ENCODE measurements at regions not wholly inside any gene's neighbourhood (a gene's known extent, or its start where the extent isn't known, plus 50 kb on each side); places are given as distances from the start of the nearest gene placed in this dataset.

DNA sequence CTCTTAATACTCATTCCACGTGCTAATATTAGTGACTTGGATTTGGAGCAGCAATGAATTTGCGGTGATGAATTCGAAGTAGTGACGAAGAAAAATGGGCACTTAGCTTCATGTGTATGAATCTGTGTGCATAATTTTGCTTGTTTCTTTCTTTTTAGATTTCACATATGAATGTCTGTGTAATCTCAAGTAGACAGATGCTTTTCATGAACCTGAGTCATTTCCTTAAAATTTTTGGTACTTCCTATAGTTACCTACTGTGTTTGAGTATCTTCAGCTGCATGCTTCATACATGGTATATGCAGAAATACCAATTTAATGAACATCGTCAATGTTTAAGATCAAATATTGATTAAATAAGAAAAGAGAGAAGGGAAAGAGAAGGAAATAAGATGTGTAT is 540.2 kb downstream of the RAB38 start:
- TF ChIP-seq JUNB (IDR thresholded peaks at IDR 0.05; ENCODE audit: unreplicated experiment) (no peak), CREB1 (CRISPR knock-in tag; IDR thresholded peaks at IDR 0.05; ENCODE audit: low read depth) (no peak), POLR2AphosphoS5 (IDR thresholded peaks at IDR 0.05; ENCODE audit: low read depth) (no peak), REST (IDR thresholded peaks at IDR 0.05; ENCODE audit: unreplicated experiment) (no peak), NANOG (IDR thresholded peaks at IDR 0.05; ENCODE audit: borderline replicate concordance) (no peak), EZH2 (IDR thresholded peaks at IDR 0.05; ENCODE audit: low read depth, unreplicated experiment) (no peak), ETS1 (IDR thresholded peaks at IDR 0.05) (no peak), EZH2phosphoT487 (IDR thresholded peaks at IDR 0.05; ENCODE audit: unreplicated experiment) (no peak), ZNF114 (CRISPR knock-in tag; IDR thresholded peaks at IDR 0.05) (no peak), ZNF331 (CRISPR knock-in tag; IDR thresholded peaks at IDR 0.05; ENCODE audit: low read depth) (no peak), STAT1 (IDR thresholded peaks at IDR 0.05; ENCODE audit: unreplicated experiment) (no peak)
- TF ChIP-seq, protein P1, sequence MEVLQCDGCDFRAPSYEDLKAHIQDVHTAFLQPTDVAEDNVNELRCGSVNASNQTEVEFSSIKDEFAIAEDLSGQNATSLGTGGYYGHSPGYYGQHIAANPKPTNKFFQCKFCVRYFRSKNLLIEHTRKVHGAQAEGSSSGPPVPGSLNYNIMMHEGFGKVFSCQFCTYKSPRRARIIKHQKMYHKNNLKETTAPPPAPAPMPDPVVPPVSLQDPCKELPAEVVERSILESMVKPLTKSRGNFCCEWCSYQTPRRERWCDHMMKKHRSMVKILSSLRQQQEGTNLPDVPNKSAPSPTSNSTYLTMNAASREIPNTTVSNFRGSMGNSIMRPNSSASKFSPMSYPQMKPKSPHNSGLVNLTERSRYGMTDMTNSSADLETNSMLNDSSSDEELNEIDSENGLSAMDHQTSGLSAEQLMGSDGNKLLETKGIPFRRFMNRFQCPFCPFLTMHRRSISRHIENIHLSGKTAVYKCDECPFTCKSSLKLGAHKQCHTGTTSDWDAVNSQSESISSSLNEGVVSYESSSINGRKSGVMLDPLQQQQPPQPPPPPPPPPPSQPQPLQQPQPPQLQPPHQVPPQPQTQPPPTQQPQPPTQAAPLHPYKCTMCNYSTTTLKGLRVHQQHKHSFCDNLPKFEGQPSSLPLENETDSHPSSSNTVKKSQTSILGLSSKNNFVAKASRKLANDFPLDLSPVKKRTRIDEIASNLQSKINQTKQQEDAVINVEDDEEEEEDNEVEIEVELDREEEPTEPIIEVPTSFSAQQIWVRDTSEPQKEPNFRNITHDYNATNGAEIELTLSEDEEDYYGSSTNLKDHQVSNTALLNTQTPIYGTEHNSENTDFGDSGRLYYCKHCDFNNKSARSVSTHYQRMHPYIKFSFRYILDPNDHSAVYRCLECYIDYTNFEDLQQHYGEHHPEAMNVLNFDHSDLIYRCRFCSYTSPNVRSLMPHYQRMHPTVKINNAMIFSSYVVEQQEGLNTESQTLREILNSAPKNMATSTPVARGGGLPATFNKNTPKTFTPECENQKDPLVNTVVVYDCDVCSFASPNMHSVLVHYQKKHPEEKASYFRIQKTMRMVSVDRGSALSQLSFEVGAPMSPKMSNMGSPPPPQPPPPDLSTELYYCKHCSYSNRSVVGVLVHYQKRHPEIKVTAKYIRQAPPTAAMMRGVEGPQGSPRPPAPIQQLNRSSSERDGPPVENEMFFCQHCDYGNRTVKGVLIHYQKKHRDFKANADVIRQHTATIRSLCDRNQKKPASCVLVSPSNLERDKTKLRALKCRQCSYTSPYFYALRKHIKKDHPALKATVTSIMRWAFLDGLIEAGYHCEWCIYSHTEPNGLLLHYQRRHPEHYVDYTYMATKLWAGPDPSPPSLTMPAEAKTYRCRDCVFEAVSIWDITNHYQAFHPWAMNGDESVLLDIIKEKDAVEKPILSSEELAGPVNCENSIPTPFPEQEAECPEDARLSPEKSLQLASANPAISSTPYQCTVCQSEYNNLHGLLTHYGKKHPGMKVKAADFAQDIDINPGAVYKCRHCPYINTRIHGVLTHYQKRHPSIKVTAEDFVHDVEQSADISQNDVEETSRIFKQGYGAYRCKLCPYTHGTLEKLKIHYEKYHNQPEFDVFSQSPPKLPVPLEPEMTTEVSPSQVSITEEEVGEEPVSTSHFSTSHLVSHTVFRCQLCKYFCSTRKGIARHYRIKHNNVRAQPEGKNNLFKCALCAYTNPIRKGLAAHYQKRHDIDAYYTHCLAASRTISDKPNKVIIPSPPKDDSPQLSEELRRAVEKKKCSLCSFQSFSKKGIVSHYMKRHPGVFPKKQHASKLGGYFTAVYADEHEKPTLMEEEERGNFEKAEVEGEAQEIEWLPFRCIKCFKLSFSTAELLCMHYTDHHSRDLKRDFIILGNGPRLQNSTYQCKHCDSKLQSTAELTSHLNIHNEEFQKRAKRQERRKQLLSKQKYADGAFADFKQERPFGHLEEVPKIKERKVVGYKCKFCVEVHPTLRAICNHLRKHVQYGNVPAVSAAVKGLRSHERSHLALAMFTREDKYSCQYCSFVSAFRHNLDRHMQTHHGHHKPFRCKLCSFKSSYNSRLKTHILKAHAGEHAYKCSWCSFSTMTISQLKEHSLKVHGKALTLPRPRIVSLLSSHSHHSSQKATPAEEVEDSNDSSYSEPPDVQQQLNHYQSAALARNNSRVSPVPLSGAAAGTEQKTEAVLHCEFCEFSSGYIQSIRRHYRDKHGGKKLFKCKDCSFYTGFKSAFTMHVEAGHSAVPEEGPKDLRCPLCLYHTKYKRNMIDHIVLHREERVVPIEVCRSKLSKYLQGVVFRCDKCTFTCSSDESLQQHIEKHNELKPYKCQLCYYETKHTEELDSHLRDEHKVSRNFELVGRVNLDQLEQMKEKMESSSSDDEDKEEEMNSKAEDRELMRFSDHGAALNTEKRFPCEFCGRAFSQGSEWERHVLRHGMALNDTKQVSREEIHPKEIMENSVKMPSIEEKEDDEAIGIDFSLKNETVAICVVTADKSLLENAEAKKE (CRISPR knock-in tag; IDR thresholded peaks at IDR 0.05): no peak
- TF ChIP-seq, protein P2, sequence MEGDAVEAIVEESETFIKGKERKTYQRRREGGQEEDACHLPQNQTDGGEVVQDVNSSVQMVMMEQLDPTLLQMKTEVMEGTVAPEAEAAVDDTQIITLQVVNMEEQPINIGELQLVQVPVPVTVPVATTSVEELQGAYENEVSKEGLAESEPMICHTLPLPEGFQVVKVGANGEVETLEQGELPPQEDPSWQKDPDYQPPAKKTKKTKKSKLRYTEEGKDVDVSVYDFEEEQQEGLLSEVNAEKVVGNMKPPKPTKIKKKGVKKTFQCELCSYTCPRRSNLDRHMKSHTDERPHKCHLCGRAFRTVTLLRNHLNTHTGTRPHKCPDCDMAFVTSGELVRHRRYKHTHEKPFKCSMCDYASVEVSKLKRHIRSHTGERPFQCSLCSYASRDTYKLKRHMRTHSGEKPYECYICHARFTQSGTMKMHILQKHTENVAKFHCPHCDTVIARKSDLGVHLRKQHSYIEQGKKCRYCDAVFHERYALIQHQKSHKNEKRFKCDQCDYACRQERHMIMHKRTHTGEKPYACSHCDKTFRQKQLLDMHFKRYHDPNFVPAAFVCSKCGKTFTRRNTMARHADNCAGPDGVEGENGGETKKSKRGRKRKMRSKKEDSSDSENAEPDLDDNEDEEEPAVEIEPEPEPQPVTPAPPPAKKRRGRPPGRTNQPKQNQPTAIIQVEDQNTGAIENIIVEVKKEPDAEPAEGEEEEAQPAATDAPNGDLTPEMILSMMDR (conservative IDR thresholded peaks at IDR 0.05; ENCODE audit: low read depth in 2 of 2): no peak
- H3K4me3 Mint-ChIP-seq: no peak overlapping the region

More for the DNA sequence above, 540.2 kb downstream of the RAB38 start:
- Mint-ChIP-seq H3K36me3 (ENCODE audit: low read depth) (no peaks in the 10 kb centered on the region), H3K27me3 (ENCODE audit: insufficient read depth, low read depth, poor library complexity) (no peaks in the 10 kb centered on the region), H3K4me1 (peaks cover 3% of the 10 kb centered on the region; the same call in 2 of the 3 replicates), H3K9me3 (no peaks in the 10 kb centered on the region), H3K27ac (no peak overlapping the region)
- Histone ChIP-seq H3K4me1 (ENCODE audit: insufficient read depth) (no peaks in the 10 kb centered on the region), H3K9me2 (ENCODE audit: insufficient read depth) (no peaks in the 10 kb centered on the region), H3K4me2 (no peak overlapping the region), H3K36me3 (ENCODE audit: insufficient read depth) (no peaks in the 10 kb centered on the region), H3K27me3 (ENCODE audit: insufficient read depth) (no peaks in the 10 kb centered on the region), H2AFZ (no peak overlapping the region), H3K27ac (ENCODE audit: low read depth) (no peak overlapping the region), H3K4me3 (no peak overlapping the region), H4K20me1 (replicated peaks; ENCODE audit: insufficient read depth) (no peaks in the 10 kb centered on the region), H3K79me2 (replicated peaks; ENCODE audit: insufficient read depth) (no peaks in the 10 kb centered on the region), H3F3A (replicated peaks; ENCODE audit: low read depth) (no peaks in the 10 kb centered on the region)
- DNase-seq (ENCODE audit: low spot score) (no peak), ATAC-seq (no peak)

Data from GM23338 (cell line).